C4-2B (cell line): ENCODE measurements at regions not wholly inside any gene's neighbourhood (a gene's known extent, or its start where the extent isn't known, plus 50 kb on each side); places are given as distances from the start of the nearest gene placed in this dataset.

Experiments
- ZFX ChIP-seq: fragments of 450-650 bp; IDR thresholded peaks from 2 replicates; pipeline ENCODE4 v1.6.1; 2017
- TF ChIP-seq, protein P1 (sequence below): fragments of 450-650 bp; conservative IDR thresholded peaks from 2 replicates; pipeline ENCODE4 v1.5.1; 2017; ENCODE audit warnings: mild to moderate bottlenecking

DNA sequence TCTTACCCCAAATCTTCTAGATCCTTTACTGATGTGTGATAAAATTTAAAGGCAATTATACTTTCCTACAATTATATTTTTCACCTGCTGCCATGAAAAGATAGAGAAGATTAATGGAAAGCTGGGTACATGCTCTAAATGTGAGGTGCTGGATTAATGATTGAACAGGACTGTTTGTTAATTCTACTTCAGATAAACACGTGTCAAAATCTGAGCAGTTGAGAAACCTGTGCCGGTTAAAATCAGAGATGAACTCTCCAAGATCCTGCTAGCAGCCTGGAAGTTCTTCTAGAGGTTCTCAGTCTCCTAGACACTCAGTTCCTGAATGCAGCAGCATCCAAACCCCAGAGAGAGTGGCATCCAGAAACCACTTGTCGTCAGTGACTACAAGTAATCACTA lies 69.2 kb downstream of the INHBA start:
- TF ChIP-seq, protein P1, sequence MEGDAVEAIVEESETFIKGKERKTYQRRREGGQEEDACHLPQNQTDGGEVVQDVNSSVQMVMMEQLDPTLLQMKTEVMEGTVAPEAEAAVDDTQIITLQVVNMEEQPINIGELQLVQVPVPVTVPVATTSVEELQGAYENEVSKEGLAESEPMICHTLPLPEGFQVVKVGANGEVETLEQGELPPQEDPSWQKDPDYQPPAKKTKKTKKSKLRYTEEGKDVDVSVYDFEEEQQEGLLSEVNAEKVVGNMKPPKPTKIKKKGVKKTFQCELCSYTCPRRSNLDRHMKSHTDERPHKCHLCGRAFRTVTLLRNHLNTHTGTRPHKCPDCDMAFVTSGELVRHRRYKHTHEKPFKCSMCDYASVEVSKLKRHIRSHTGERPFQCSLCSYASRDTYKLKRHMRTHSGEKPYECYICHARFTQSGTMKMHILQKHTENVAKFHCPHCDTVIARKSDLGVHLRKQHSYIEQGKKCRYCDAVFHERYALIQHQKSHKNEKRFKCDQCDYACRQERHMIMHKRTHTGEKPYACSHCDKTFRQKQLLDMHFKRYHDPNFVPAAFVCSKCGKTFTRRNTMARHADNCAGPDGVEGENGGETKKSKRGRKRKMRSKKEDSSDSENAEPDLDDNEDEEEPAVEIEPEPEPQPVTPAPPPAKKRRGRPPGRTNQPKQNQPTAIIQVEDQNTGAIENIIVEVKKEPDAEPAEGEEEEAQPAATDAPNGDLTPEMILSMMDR: no peak
- TF ChIP-seq ZFX: no peak
